Testis (tissue), 2 donors: ENCODE measurements at regions not wholly inside any gene's neighbourhood (a gene's known extent, or its start where the extent isn't known, plus 50 kb on each side); places are given as distances from the start of the nearest gene placed in this dataset.

ENCODE experiments used
- DNase-seq: peaks from one replicate; pipeline ENCODE4 v3.0.0-alpha.2; 2019
- H3K27ac ChIP-seq, 2 donors: fragments of 200-600 bp; sonication (generic); one replicate each; pipeline ENCODE4 v1.5.1; 2019
- H3K27me3 ChIP-seq: fragments of 200-600 bp; sonication (generic); one replicate; pipeline ENCODE4 v1.5.1; 2019
- H3K36me3 ChIP-seq: fragments of 200-600 bp; sonication (generic); one replicate; pipeline ENCODE4 v1.5.1; 2017; ENCODE audit warnings: low read depth; ENCODE audit errors: missing control alignments
- H3K4me1 ChIP-seq: fragments of 200-600 bp; sonication (generic); one replicate; pipeline ENCODE4 v1.5.1; 2019
- H3K4me3 ChIP-seq, 2 donors: fragments of 200-600 bp; sonication (generic); one replicate each; pipeline ENCODE4 v1.5.1; 2017 to 2019
- H3K9me3 ChIP-seq: fragments of 200-600 bp; sonication (generic); one replicate; pipeline ENCODE4 v1.5.1; 2017
- CTCF ChIP-seq, 3 experiments: fragments of 450-650 bp in 2 of 3; fragments of 200-600 bp in 1 of 3; sonication (generic) in 1 of 3; IDR thresholded peaks; one replicate each; pipeline ENCODE4 v1.5.1; 2016 to 2019; ENCODE audit warnings: antibody characterized with exemption in 3 of 3, mild to moderate bottlenecking in 2 of 3, moderate library complexity in 1 of 3
- POLR2A ChIP-seq: fragments of 450-650 bp; IDR thresholded peaks from one replicate; pipeline ENCODE4 v1.6.1; 2017; ENCODE audit warnings: antibody characterized with exemption, mild to moderate bottlenecking, moderate library complexity
- WGBS, 2 donors: methylation state at CpG; one replicate each; pipeline ENCODE4 v1.1.5; 2018; 5-methylcytosine and 5-hydroxymethylcytosine counted together
- intact Hi-C: fragments of 100-400 bp; cut with DNase I; formaldehyde crosslinking; loops from one replicate; pipeline ENCODE4 v1.15.1; 2023; ENCODE audit warnings: low total_unique reads

- peaks cover 8% of the 10 kb centered on the region for H3K4me1 ChIP-seq
- no peaks in the 10 kb centered on the region for H3K9me3 ChIP-seq
- H3K4me3 ChIP-seq = no peak overlapping the region
- 91 to 97% methylated on average over 2 of the region's 2 CpGs for WGBS, 2 donors
- intact Hi-C loops = no loop called here
- TF ChIP-seq POLR2A (no peak), CTCF (IDR thresholded peaks at IDR 0.05) (no peak)
- H3K27ac ChIP-seq = no peak overlapping the region
- H3K36me3 ChIP-seq = no peaks in the 10 kb centered on the region
- H3K27me3 ChIP-seq = no peaks in the 10 kb centered on the region
- no peak for DNase-seq
Observed at GRCh38 chr5:65068410-65068809, 299.7 kb downstream of the CWC27 start.

GRCh38 chr5:65070026-65070425 lies 301.3 kb downstream of the CWC27 start:
- Histone ChIP-seq H3K27ac (no peak overlapping the region), H3K9me3 (no peaks in the 10 kb centered on the region), H3K36me3 (no peaks in the 10 kb centered on the region), H3K4me3 (no peak overlapping the region), H3K27me3 (no peaks in the 10 kb centered on the region), H3K4me1 (peaks cover 8% of the 10 kb centered on the region)
- no peak for TF ChIP-seq POLR2A
- TF ChIP-seq CTCF (IDR thresholded peaks at IDR 0.05) = no peak
- no peak for DNase-seq
- intact Hi-C loops = no loop called here
- WGBS, 2 donors = 75 to 85% methylated on average over 1 of the region's 1 CpG

- H3K9me3 ChIP-seq = no peaks in the 10 kb centered on the region
Observed at GRCh38 chr5:65072850-65073249, 304.1 kb downstream of the CWC27 start.

GRCh38 chr5:65073250-65073661 lies 304.5 kb downstream of the CWC27 start:
- TF ChIP-seq POLR2A (no peak), CTCF (IDR thresholded peaks at IDR 0.05) (no peak)
- H3K36me3 ChIP-seq = no peaks in the 10 kb centered on the region
- intact Hi-C loops = no loop called here
- no peaks in the 10 kb centered on the region for H3K9me3 ChIP-seq
- no peak overlapping the region for H3K27ac ChIP-seq
- H3K4me3 ChIP-seq = no peak overlapping the region
- DNase-seq = no peak
- no peaks in the 10 kb centered on the region for H3K27me3 ChIP-seq
- WGBS, 2 donors = 72 to 80% methylated on average over 8 of the region's 8 CpGs
- peaks cover 8% of the 10 kb centered on the region for H3K4me1 ChIP-seq

More at GRCh38 chr5:65072850-65073249, 304.1 kb downstream of the CWC27 start:
- no peak for DNase-seq
- no peaks in the 10 kb centered on the region for H3K36me3 ChIP-seq
- no peak overlapping the region for H3K4me3 ChIP-seq
- intact Hi-C loops = no loop called here
- TF ChIP-seq CTCF (IDR thresholded peaks at IDR 0.05) (no peak), POLR2A (no peak)
- no peaks in the 10 kb centered on the region for H3K27me3 ChIP-seq
- H3K4me1 ChIP-seq = peaks cover 8% of the 10 kb centered on the region
- no peak overlapping the region for H3K27ac ChIP-seq
- 88 to 96% methylated on average over 8 of the region's 8 CpGs for WGBS, 2 donors

GRCh38 chr5:65075623-65076250 lies 307.0 kb downstream of the CWC27 start:
- Histone ChIP-seq H3K36me3 (no peaks in the 10 kb centered on the region), H3K4me3 (no peak overlapping the region), H3K9me3 (no peaks in the 10 kb centered on the region), H3K27ac (peak overlapping the region in 1 of 2 donors; percentile 59), H3K27me3 (no peaks in the 10 kb centered on the region), H3K4me1 (peaks cover 8% of the 10 kb centered on the region)
- 49 to 70% methylated on average over 2 of the region's 2 CpGs for WGBS, 2 donors
- no peak for TF ChIP-seq CTCF (IDR thresholded peaks at IDR 0.05)
- TF ChIP-seq POLR2A = no peak
- intact Hi-C loops = no loop called here
- DNase-seq = no peak
